T-helper 1 cell treated with Interleukin-12 subunit alpha and Interleukin-12 subunit beta and Interleukin-4 antibody, amounts not matched to agents 30 μg/mL and 1 μg/mL, for 36 hours (primary cell): ENCODE measurements at regions not wholly inside any gene's neighbourhood (a gene's known extent, or its start where the extent isn't known, plus 50 kb on each side); places are given as distances from the start of the nearest gene placed in this dataset.
"Not testable (repeated sequence)": the region's sequence is repeated elsewhere in the genome, so short reads cannot be mapped to it uniquely, and the experiment has no call there.

ENCODE experiments used
- H3K27ac Mint-ChIP-seq: one replicate; pipeline ENCODE4 v1.8.0; 2021; ENCODE audit warnings: mild to moderate bottlenecking, mixed read lengths
- H3K27me3 Mint-ChIP-seq: one replicate; pipeline ENCODE4 v1.8.0; 2021; ENCODE audit warnings: low read depth, mixed read lengths
- H3K36me3 Mint-ChIP-seq: one replicate; pipeline ENCODE4 v1.8.0; 2021; ENCODE audit warnings: low read depth, mixed read lengths
- H3K4me1 Mint-ChIP-seq: one replicate; pipeline ENCODE4 v1.8.0; 2021; ENCODE audit warnings: low read depth, mixed read lengths
- H3K4me3 Mint-ChIP-seq: one replicate; pipeline ENCODE4 v1.8.0; 2021; ENCODE audit warnings: mild to moderate bottlenecking, moderate library complexity, mixed read lengths
- H3K9me3 Mint-ChIP-seq: one replicate; pipeline ENCODE4 v1.8.0; 2021; ENCODE audit warnings: mixed read lengths

DNA sequence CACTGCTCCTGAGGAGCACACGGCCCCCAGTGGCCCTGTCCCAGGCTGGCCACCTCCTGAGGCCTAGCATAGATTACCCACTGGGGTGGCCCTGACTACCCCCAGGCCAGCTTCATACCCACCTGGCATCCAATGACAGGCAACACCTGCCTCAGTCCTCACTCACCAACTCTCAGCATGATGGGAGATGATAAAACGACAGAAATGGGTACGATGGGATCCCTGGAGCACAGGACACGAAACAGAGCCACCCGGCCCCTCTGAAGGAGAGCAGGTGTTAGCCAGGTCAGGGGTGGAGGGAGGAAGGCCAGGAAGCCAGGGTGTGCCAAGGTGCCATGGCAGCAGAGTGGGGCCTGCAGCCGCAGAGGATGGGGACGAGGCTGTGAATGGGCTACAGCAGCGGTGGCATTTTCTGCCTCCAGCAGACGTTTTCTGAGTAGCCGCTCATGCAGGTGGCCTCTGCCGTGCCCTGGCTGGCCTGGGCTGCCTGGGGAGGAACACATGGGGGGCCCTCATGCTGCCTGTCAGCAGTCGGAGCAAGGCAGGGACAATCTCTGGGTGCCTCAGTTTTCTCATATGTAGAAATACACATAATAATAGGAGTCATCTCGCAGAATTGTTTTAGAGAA is 50.2 kb upstream of the FGF3 start:
- Mint-ChIP-seq H3K36me3 (no peaks in the 10 kb centered on the region), H3K9me3 (no peaks in the 10 kb centered on the region), H3K4me3 (no peak overlapping the region), H3K4me1 (no peaks in the 10 kb centered on the region), H3K27me3 (peaks cover 7% of the 10 kb centered on the region), H3K27ac (no peak overlapping the region)

GRCh38 chr11:69870766-69871165 is 51.5 kb upstream of the FGF3 start:
- Mint-ChIP-seq H3K36me3 (no peaks in the 10 kb centered on the region), H3K4me1 (no peaks in the 10 kb centered on the region)

GRCh38 chr11:69873166-69874077 is 54.2 kb upstream of the FGF3 start:
- Mint-ChIP-seq H3K4me3 (no peak overlapping the region), H3K36me3 (no peaks in the 10 kb centered on the region), H3K9me3 (no peaks in the 10 kb centered on the region), H3K27ac (no peak overlapping the region), H3K4me1 (no peaks in the 10 kb centered on the region), H3K27me3 (peaks cover 7% of the 10 kb centered on the region)

More at GRCh38 chr11:69870766-69871165, 51.5 kb upstream of the FGF3 start:
- Mint-ChIP-seq H3K27ac (no peak overlapping the region), H3K27me3 (peaks cover 7% of the 10 kb centered on the region), H3K4me3 (no peak overlapping the region), H3K9me3 (no peaks in the 10 kb centered on the region)

GRCh38 chr11:69874178-69874983 is 55.2 kb upstream of the FGF3 start:
- no peaks in the 10 kb centered on the region for H3K9me3 Mint-ChIP-seq
- no peaks in the 10 kb centered on the region for H3K4me1 Mint-ChIP-seq
- H3K36me3 Mint-ChIP-seq = no peaks in the 10 kb centered on the region
- H3K27ac Mint-ChIP-seq = no peak overlapping the region
- H3K4me3 Mint-ChIP-seq = no peak overlapping the region
- no peaks in the 10 kb centered on the region for H3K27me3 Mint-ChIP-seq

GRCh38 chr11:69874984-69875624 is 55.9 kb upstream of the FGF3 start:
- H3K9me3 Mint-ChIP-seq = no peaks in the 10 kb centered on the region
- H3K4me3 Mint-ChIP-seq = no peak overlapping the region
- no peaks in the 10 kb centered on the region for H3K36me3 Mint-ChIP-seq
- H3K4me1 Mint-ChIP-seq = no peaks in the 10 kb centered on the region
- H3K27me3 Mint-ChIP-seq = no peaks in the 10 kb centered on the region
- H3K27ac Mint-ChIP-seq = no peak overlapping the region

GRCh38 chr11:69876013-69876412 is 56.8 kb upstream of the FGF3 start:
- Mint-ChIP-seq H3K9me3 (no peaks in the 10 kb centered on the region), H3K27me3 (no peaks in the 10 kb centered on the region), H3K36me3 (no peaks in the 10 kb centered on the region), H3K4me1 (no peaks in the 10 kb centered on the region), H3K27ac (no peak overlapping the region), H3K4me3 (no peak overlapping the region)

- Mint-ChIP-seq H3K27me3 (no peaks in the 10 kb centered on the region), H3K36me3 (no peaks in the 10 kb centered on the region), H3K4me1 (no peaks in the 10 kb centered on the region), H3K27ac (no peak overlapping the region), H3K9me3 (no peaks in the 10 kb centered on the region), H3K4me3 (no peak overlapping the region)
Measured at GRCh38 chr11:69877235-69877634, 58.0 kb upstream of the FGF3 start.

DNA sequence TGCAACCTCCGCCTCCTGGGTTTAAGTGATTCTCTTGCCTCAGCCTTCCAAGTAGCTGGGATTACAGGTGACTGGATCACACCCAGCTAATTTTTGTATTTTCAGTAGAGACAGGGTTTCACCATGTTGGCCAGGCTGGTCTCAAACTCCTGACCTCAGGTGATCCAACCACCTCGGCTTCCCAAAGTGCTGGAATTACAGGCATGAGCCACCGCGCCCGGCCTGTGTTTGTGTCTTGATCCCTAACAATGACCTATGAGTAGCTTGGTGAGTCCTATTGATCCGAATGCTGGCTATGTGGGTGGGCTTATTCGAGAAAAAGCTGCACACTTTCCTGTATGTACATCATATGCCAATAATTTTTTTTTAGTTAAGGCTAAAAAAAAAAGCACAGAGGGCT is 58.5 kb upstream of the FGF3 start:
- not testable (repeated sequence) for H3K9me3 Mint-ChIP-seq, H3K36me3 Mint-ChIP-seq, H3K4me1 Mint-ChIP-seq, H3K27me3 Mint-ChIP-seq, H3K4me3 Mint-ChIP-seq, H3K27ac Mint-ChIP-seq

DNA sequence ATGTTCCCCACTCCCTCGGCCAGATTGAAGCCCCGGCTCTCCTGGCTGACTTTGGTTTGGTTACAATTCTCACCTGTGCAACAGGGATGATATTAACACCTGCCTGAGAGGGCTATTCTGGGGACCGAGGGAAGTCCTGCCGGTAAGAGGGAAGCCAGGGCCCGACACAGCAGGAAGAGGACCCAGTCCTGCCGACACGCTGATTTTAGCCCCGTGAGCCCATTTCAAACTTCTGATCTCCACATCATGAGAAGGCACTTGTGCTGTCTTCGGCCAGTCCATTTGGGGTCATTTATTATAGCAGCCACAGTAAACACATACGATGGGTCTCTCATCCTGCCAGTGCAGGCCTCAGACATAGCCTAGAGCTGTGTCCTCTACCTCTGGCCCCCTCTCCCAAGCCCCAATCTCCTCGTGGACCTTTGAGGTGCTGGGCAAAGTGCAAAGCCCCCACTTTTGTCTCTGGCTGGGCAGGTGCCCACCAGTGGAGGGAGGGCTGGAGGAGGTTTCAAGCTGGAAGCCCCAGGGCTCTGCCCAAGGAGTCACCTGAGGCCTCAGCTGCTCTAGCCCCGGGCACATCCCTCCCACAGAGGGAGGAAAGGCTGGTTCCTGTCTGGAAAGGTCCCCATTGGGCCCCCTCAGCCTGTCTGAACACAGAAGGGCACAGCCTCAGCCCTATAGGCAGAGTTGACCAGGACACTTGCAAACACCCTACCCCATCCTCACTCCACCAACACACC is 59.1 kb upstream of the FGF3 start:
- no peak overlapping the region for H3K4me3 Mint-ChIP-seq
- H3K36me3 Mint-ChIP-seq = no peaks in the 10 kb centered on the region
- H3K4me1 Mint-ChIP-seq = no peaks in the 10 kb centered on the region
- H3K9me3 Mint-ChIP-seq = no peaks in the 10 kb centered on the region
- H3K27ac Mint-ChIP-seq = no peak overlapping the region
- H3K27me3 Mint-ChIP-seq = no peaks in the 10 kb centered on the region

- H3K27ac Mint-ChIP-seq = no peak overlapping the region
- no peaks in the 10 kb centered on the region for H3K9me3 Mint-ChIP-seq
- H3K4me3 Mint-ChIP-seq = no peak overlapping the region
- no peaks in the 10 kb centered on the region for H3K4me1 Mint-ChIP-seq
- no peaks in the 10 kb centered on the region for H3K36me3 Mint-ChIP-seq
- H3K27me3 Mint-ChIP-seq = no peaks in the 10 kb centered on the region
Measured at GRCh38 chr11:69878927-69879728, 59.9 kb upstream of the FGF3 start.

DNA sequence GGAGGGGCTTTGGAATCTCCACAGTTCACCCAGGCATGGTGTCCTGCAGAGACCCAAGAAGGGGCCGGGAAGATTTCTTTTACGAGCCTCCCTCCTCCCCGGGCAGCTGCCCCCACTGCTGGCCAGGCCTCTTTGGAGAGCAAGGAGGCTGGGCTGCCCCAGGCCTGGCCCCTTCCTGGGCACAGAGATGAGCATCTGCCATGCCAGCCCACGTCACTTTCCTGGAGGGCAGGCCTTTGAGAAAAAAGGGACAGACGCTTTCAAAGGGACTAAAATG is 60.5 kb upstream of the FGF3 start:
- Mint-ChIP-seq H3K4me1 (no peaks in the 10 kb centered on the region), H3K27ac (no peak overlapping the region), H3K36me3 (no peaks in the 10 kb centered on the region), H3K9me3 (no peaks in the 10 kb centered on the region), H3K27me3 (no peaks in the 10 kb centered on the region), H3K4me3 (no peak overlapping the region)

GRCh38 chr11:69880041-69880825 is 61.0 kb upstream of the FGF3 start:
- no peak overlapping the region for H3K4me3 Mint-ChIP-seq
- no peaks in the 10 kb centered on the region for H3K27me3 Mint-ChIP-seq
- H3K36me3 Mint-ChIP-seq = no peaks in the 10 kb centered on the region
- H3K4me1 Mint-ChIP-seq = no peaks in the 10 kb centered on the region
- H3K27ac Mint-ChIP-seq = no peak overlapping the region
- H3K9me3 Mint-ChIP-seq = no peaks in the 10 kb centered on the region
